GM15510 (cell line): ENCODE measurements at regions not wholly inside any gene's neighbourhood (a gene's known extent, or its start where the extent isn't known, plus 50 kb on each side); places are given as distances from the start of the nearest gene placed in this dataset.

Experiments
- POLR2A ChIP-seq: IDR thresholded peaks from 3 replicates; pipeline ENCODE4 v1.6.1; 2011; ENCODE audit warnings: borderline replicate concordance; ENCODE audit not compliant: insufficient read length; ENCODE audit errors: extremely low read depth

GRCh38 chr3:11739706-11740105 is 96.0 kb upstream of the VGLL4 start:
- no peak for TF ChIP-seq POLR2A

GRCh38 chr3:11739123-11739522 is 95.4 kb upstream of the VGLL4 start:
- TF ChIP-seq POLR2A: no peak

DNA sequence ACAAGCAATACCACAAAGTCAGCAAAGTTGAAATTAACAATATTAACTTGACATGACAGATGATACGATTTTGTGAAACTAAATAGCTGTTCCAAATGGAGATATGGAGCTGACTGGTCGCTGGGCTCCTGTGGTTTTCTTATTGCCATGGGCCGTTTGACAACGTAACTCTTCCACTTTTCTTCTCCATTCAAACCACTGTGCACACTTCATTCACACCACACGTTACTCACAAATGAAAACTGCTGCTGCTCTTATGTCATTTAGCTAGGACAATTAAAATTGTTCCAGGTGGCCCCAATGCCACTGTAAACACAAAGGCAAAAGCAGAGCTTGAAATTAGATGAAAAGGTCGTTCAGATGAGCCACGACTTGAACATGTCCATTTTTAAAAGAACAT is 94.0 kb upstream of the VGLL4 start:
- no peak for TF ChIP-seq POLR2A

DNA sequence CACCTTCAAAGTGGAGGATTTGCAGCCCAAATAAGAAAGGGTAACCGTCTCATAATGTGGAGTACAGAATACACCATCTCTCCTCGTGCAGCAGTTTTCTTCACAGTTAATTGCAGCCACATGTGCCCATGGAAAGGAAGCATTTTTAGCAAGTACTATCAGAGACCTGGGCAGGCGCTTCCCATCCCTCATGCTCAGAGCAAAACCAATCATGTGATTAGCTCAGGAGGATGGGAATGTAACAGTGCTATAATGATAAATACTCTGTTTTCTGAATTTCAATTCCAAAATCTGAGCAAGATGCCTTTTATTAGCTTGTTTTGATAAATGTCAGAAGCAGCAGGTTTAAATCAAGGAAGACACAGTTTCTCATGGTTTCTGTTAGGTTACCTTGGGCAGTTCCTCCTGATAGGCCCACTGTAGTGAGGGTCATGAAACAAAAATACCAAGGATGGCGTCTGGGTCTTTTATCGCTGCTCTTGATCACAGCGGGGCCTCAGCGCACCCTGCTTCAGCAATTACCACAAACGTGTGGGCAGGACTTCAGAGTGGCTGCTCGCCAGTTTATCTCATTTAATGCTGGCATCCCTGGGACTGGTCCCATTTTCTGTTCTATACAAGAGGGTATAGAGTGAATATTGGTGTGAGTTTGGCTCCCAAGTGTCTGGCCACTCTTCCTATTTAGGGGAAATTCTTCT is 92.6 kb upstream of the VGLL4 start:
- no peak for TF ChIP-seq POLR2A

DNA sequence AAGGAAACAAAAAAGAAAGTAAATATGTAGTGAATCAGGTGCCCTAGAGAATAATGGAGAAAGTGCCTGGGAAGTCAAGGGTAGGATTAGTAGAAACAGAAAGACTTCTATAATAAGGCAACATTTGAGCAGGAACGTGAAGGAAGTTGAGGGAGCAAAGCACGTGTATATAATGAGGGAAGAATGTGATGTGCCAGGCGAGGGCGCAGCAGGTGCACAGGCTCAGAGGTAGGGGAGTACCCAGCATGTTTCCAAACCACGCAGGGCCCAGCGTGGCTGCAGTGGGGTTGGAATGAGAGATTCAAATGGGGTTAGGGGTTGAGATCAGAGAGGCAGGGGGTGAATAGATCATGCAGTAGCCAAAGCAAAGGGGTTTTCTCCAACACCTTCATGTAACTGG is 91.9 kb upstream of the VGLL4 start:
- TF ChIP-seq POLR2A: no peak

DNA sequence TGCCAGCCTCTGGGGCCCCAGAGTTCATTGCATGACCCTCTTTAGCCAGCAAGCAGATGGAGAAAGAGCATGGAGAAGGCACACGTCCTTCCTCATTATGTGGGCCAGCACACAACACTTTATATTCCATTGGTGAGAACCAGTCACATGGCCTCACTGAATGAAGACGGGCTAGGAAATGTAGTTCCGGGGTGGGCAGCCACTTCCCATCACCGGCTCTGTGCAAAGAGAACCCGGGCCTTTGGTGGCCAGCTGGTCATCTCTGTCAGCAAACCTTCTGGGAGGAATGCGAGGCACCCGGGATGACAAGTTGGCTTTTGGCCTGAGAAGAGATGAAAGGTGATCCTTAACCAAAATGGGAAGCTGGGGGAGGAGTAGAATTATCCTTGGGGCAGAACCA is 90.2 kb upstream of the VGLL4 start:
- TF ChIP-seq POLR2A: no peak

GRCh38 chr3:11727207-11727606 is 83.5 kb upstream of the VGLL4 start:
- TF ChIP-seq POLR2A: no peak

DNA sequence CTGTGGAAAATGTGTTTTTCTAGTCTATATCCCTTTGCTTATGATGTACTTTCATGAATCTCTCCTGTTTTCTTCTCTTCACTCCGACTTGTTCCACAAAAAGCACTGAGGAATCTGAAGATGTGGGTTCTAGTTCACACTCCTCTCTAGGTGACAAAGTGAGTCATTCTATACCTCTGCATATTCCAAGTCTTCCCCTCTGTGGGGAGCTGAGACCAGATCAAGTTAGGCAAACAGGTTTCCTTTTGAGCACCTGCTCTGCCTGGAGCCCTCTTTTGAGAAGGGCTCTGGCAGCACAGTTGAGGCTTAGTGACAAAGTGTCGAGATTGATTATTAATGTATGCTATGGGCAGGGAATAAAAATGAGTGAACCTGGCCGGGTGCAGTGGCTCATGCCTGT is 82.4 kb upstream of the VGLL4 start:
- TF ChIP-seq POLR2A: no peak

- no peak for TF ChIP-seq POLR2A
These were observed 81.1 kb upstream of the VGLL4 start for GRCh38 chr3:11724615-11725339.

DNA sequence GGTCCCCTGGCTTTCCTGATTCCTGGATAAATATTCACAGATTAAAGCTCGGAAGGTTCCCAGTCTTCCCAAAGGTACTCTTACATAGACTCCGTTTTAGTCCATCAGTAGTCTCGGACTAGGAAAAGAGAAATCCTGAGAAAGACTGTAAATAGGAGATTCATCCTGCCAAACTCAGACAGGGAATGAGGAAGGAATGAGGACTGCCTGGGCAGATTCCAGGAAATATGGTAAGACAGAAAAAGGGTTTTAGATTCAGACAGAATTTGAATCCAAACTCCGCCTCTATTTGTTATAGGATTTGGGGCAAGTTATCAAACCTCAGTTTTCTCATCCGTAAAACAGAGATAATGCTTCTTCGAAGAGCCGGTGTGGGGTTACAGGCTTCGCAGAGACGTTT is 77.8 kb upstream of the VGLL4 start:
- TF ChIP-seq POLR2A: no peak

- no peak for TF ChIP-seq POLR2A
These were observed 77.2 kb upstream of the VGLL4 start for GRCh38 chr3:11720917-11721411.

GRCh38 chr3:11720304-11720898 is 76.7 kb upstream of the VGLL4 start:
- no peak for TF ChIP-seq POLR2A

GRCh38 chr3:11719406-11720303 is 75.9 kb upstream of the VGLL4 start:
- TF ChIP-seq POLR2A: peak; percentile 39

GRCh38 chr3:11718637-11719405 is 75.1 kb upstream of the VGLL4 start:
- TF ChIP-seq POLR2A: no peak
